ENCODE measurements at regions not wholly inside any gene's neighbourhood (a gene's known extent, or its start where the extent isn't known, plus 50 kb on each side); places are given as distances from the start of the nearest gene placed in this dataset.

GRCh38 chr1:58256041-58256440, 290.5 kb downstream of the OMA1 start:
- TF ChIP-seq POLR2AphosphoS5 (IDR thresholded peaks at IDR 0.05) (no peak), CTCF (IDR thresholded peaks at IDR 0.05) (no peak), POLR2A (IDR thresholded peaks at IDR 0.05) (no peak)
